ENCODE measurements at regions not wholly inside any gene's neighbourhood (a gene's known extent, or its start where the extent isn't known, plus 50 kb on each side); places are given as distances from the start of the nearest gene placed in this dataset.

DNA sequence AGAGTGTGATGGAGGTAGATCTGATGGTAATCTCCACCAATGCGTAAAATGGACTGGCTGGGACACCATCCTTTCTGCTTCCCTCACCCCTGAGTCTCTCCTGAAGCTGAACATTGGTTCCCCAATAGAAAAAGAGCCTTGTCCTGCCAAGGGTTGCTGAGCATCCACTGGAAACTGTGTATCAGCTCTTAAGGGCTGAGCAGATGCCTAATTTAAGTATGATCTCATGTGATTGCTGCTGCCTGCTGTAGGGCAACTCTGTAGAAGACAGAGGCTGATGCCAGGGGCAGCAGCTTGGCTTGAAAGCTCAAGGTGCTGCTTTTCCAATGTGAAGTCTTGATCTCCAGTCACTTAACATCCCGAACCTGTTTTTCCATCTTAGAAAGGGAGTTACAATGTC, 310.3 kb upstream of the CCL2 start:
- TF ChIP-seq POLR2AphosphoS5 (IDR thresholded peaks at IDR 0.05) (no peak), POLR2A (IDR thresholded peaks at IDR 0.05) (no peak), EP300 (IDR thresholded peaks at IDR 0.05) (no peak)
- TF ChIP-seq, protein P1, sequence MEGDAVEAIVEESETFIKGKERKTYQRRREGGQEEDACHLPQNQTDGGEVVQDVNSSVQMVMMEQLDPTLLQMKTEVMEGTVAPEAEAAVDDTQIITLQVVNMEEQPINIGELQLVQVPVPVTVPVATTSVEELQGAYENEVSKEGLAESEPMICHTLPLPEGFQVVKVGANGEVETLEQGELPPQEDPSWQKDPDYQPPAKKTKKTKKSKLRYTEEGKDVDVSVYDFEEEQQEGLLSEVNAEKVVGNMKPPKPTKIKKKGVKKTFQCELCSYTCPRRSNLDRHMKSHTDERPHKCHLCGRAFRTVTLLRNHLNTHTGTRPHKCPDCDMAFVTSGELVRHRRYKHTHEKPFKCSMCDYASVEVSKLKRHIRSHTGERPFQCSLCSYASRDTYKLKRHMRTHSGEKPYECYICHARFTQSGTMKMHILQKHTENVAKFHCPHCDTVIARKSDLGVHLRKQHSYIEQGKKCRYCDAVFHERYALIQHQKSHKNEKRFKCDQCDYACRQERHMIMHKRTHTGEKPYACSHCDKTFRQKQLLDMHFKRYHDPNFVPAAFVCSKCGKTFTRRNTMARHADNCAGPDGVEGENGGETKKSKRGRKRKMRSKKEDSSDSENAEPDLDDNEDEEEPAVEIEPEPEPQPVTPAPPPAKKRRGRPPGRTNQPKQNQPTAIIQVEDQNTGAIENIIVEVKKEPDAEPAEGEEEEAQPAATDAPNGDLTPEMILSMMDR (IDR thresholded peaks at IDR 0.05): no peak
